ENCODE measurements at regions not wholly inside any gene's neighbourhood (a gene's known extent, or its start where the extent isn't known, plus 50 kb on each side); places are given as distances from the start of the nearest gene placed in this dataset.
"Not testable (repeated sequence)": the region's sequence is repeated elsewhere in the genome, so short reads cannot be mapped to it uniquely, and the experiment has no call there.

DNA sequence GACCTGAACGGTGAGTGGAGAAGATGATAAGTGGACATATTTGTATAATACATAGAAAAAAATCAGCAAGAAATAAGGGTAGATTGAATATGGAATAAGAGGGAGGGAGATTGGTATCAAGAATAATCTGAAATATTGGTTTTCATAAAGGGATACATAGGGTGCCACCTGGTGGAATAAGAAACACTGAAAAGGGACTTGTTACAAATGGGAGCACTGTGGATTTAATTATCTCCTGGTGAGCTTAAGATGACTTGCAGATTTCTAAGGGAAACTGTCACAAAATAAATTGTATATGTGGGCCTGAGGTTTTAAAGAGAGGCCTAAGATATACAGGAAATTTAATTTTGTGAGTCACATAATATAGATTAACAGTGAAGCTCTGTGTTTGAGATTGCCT lies 1403.5 kb upstream of the CDH18 start:
- Mint-ChIP-seq H3K4me3 (no peak overlapping the region), H3K4me1 (ENCODE audit: low read depth) (no peaks in the 10 kb centered on the region), H3K27me3 (no peaks in the 10 kb centered on the region), H3K9me3 (peaks cover 2% of the 10 kb centered on the region), H3K36me3 (ENCODE audit: low read depth) (no peaks in the 10 kb centered on the region), H3K27ac (no peak overlapping the region)
- no peaks in the 10 kb centered on the region for H3K27me3 ChIP-seq (ENCODE audit: control insufficient read depth in 1 of 2, insufficient read depth in 2 of 2, low read length in 2 of 2)
- H3K4me1 ChIP-seq (ENCODE audit: insufficient read depth, low read length) = no peaks in the 10 kb centered on the region
- ChIA-PET POLR2A (no interaction called here), CTCF (no interaction called here)
- DNase-seq (no peak), ATAC-seq (ENCODE audit: poor library complexity) (no peak)
- H3K4me3 ChIP-seq (ENCODE audit: low read length) = no peak overlapping the region
- no peaks in the 10 kb centered on the region for H3K36me3 ChIP-seq (ENCODE audit: insufficient read depth, low read length)
- no peak overlapping the region for H3K27ac ChIP-seq (ENCODE audit: low read depth in 1 of 2, low read length in 2 of 2)
- intact Hi-C loops (cut with DNase I, micrococcal nuclease) = no loop called here
- H3K9me3 ChIP-seq (ENCODE audit: control insufficient read depth in 1 of 2, insufficient read depth in 1 of 2, low read length in 2 of 2) = no peaks in the 10 kb centered on the region
- no peak for TF ChIP-seq CTCF (IDR thresholded peaks at IDR 0.05)

DNA sequence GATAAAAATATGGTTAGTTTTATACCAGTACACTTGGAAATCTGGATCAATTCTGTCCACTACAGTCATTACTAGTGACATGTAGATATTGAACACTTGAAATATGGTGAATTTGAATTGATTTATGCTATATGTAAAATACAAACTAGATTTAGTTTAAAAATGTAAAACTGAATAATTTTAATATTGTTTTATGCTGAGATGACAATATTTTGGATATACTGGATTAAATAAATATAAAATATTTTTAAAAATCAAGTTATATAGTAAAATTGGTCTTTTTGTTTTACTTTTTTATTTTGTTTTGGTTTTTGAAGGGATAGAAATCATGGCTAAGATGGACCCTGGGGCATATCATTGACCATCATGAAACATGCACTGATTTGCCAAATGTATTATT lies 1372.8 kb upstream of the CDH18 start:
- H3K27me3 Mint-ChIP-seq; intact Hi-C loops (cut with DNase I, micrococcal nuclease); CTCF ChIA-PET: not testable (repeated sequence)

GRCh38 chr5:21341948-21342261 lies 1353.9 kb upstream of the CDH18 start:
- POLR2A ChIA-PET; ATAC-seq (ENCODE audit: poor library complexity): not testable (repeated sequence)

More for the DNA sequence above, 1372.8 kb upstream of the CDH18 start:
- H3K4me3 Mint-ChIP-seq; ATAC-seq (ENCODE audit: poor library complexity); H3K36me3 Mint-ChIP-seq (ENCODE audit: low read depth); H3K27ac Mint-ChIP-seq; DNase-seq; H3K4me1 ChIP-seq (ENCODE audit: insufficient read depth, low read length); H3K4me3 ChIP-seq (ENCODE audit: low read length); H3K36me3 ChIP-seq (ENCODE audit: insufficient read depth, low read length); H3K9me3 ChIP-seq (ENCODE audit: control insufficient read depth in 1 of 2, insufficient read depth in 1 of 2, low read length in 2 of 2); H3K27ac ChIP-seq (ENCODE audit: low read depth in 1 of 2, low read length in 2 of 2); H3K27me3 ChIP-seq (ENCODE audit: control insufficient read depth in 1 of 2, insufficient read depth in 2 of 2, low read length in 2 of 2); H3K4me1 Mint-ChIP-seq (ENCODE audit: low read depth); H3K9me3 Mint-ChIP-seq; POLR2A ChIA-PET: not testable (repeated sequence)

GRCh38 chr5:21341203-21341947 lies 1353.4 kb upstream of the CDH18 start:
- H3K4me1 Mint-ChIP-seq (ENCODE audit: low read depth); H3K27ac ChIP-seq (ENCODE audit: low read depth in 1 of 2, low read length in 2 of 2); H3K27me3 Mint-ChIP-seq; H3K9me3 Mint-ChIP-seq; intact Hi-C loops (cut with DNase I, micrococcal nuclease); H3K27me3 ChIP-seq (ENCODE audit: control insufficient read depth in 1 of 2, insufficient read depth in 2 of 2, low read length in 2 of 2); H3K9me3 ChIP-seq (ENCODE audit: control insufficient read depth in 1 of 2, insufficient read depth in 1 of 2, low read length in 2 of 2); H3K36me3 ChIP-seq (ENCODE audit: insufficient read depth, low read length); H3K4me1 ChIP-seq (ENCODE audit: insufficient read depth, low read length); CTCF ChIA-PET; H3K27ac Mint-ChIP-seq; H3K36me3 Mint-ChIP-seq (ENCODE audit: low read depth); ATAC-seq (ENCODE audit: poor library complexity); H3K4me3 ChIP-seq (ENCODE audit: low read length); POLR2A ChIA-PET: not testable (repeated sequence)
- peak overlapping the region; percentile 65 for H3K4me3 Mint-ChIP-seq
- DNase-seq = peak in 2 of 14 experiments; percentile 0 to 44

More at GRCh38 chr5:21341948-21342261, 1353.9 kb upstream of the CDH18 start:
- H3K4me1 ChIP-seq (ENCODE audit: insufficient read depth, low read length); H3K4me3 ChIP-seq (ENCODE audit: low read length); H3K27me3 Mint-ChIP-seq; H3K36me3 ChIP-seq (ENCODE audit: insufficient read depth, low read length); H3K4me1 Mint-ChIP-seq (ENCODE audit: low read depth); CTCF ChIA-PET; H3K9me3 ChIP-seq (ENCODE audit: control insufficient read depth in 1 of 2, insufficient read depth in 1 of 2, low read length in 2 of 2); H3K9me3 Mint-ChIP-seq; H3K27ac Mint-ChIP-seq; H3K27me3 ChIP-seq (ENCODE audit: control insufficient read depth in 1 of 2, insufficient read depth in 2 of 2, low read length in 2 of 2); intact Hi-C loops (cut with DNase I, micrococcal nuclease); H3K36me3 Mint-ChIP-seq (ENCODE audit: low read depth); H3K27ac ChIP-seq (ENCODE audit: low read depth in 1 of 2, low read length in 2 of 2): not testable (repeated sequence)
- peak overlapping the region; percentile 65 for H3K4me3 Mint-ChIP-seq
- peak in 3 of 14 experiments; percentile 2 to 46 (median 21) for DNase-seq

DNA sequence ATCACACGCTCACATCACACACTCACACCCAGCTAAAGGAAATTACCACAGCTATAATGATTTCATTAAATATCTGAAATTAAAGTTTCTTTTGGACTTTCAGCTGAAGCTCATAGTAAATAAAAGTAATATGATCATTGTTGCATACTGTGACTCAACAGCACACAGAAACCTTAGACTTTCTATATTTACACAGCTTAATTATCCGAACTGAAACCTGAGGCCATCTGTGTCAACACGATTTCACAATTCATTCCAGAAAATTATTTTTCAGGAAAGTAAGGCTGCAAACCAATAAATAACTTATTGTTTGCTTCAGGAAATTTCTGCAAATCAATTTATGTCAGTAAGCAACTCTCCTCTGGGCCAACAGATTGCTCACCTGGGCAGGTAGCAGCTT lies 1352.2 kb upstream of the CDH18 start:
- ATAC-seq (ENCODE audit: poor library complexity); H3K27ac Mint-ChIP-seq; DNase-seq; H3K9me3 ChIP-seq (ENCODE audit: control insufficient read depth in 1 of 2, insufficient read depth in 1 of 2, low read length in 2 of 2); CTCF ChIA-PET; intact Hi-C loops (cut with DNase I, micrococcal nuclease); H3K36me3 ChIP-seq (ENCODE audit: insufficient read depth, low read length); H3K4me1 ChIP-seq (ENCODE audit: insufficient read depth, low read length); H3K4me3 Mint-ChIP-seq; H3K27ac ChIP-seq (ENCODE audit: low read depth in 1 of 2, low read length in 2 of 2); H3K4me3 ChIP-seq (ENCODE audit: low read length); H3K36me3 Mint-ChIP-seq (ENCODE audit: low read depth); H3K9me3 Mint-ChIP-seq; H3K27me3 ChIP-seq (ENCODE audit: control insufficient read depth in 1 of 2, insufficient read depth in 2 of 2, low read length in 2 of 2); POLR2A ChIA-PET; H3K27me3 Mint-ChIP-seq; H3K4me1 Mint-ChIP-seq (ENCODE audit: low read depth): not testable (repeated sequence)

- intact Hi-C loops (cut with DNase I, micrococcal nuclease); H3K4me3 Mint-ChIP-seq; H3K9me3 ChIP-seq (ENCODE audit: control insufficient read depth in 1 of 2, insufficient read depth in 1 of 2, low read length in 2 of 2); H3K36me3 ChIP-seq (ENCODE audit: insufficient read depth, low read length); H3K36me3 Mint-ChIP-seq (ENCODE audit: low read depth); H3K9me3 Mint-ChIP-seq; H3K4me3 ChIP-seq (ENCODE audit: low read length); H3K27ac Mint-ChIP-seq; DNase-seq; ATAC-seq (ENCODE audit: poor library complexity); H3K4me1 Mint-ChIP-seq (ENCODE audit: low read depth); H3K27ac ChIP-seq (ENCODE audit: low read depth in 1 of 2, low read length in 2 of 2); H3K4me1 ChIP-seq (ENCODE audit: insufficient read depth, low read length); POLR2A ChIA-PET; CTCF ChIA-PET; H3K27me3 Mint-ChIP-seq; H3K27me3 ChIP-seq (ENCODE audit: control insufficient read depth in 1 of 2, insufficient read depth in 2 of 2, low read length in 2 of 2): not testable (repeated sequence)
Observed at GRCh38 chr5:21336478-21336877, 1348.5 kb upstream of the CDH18 start.

DNA sequence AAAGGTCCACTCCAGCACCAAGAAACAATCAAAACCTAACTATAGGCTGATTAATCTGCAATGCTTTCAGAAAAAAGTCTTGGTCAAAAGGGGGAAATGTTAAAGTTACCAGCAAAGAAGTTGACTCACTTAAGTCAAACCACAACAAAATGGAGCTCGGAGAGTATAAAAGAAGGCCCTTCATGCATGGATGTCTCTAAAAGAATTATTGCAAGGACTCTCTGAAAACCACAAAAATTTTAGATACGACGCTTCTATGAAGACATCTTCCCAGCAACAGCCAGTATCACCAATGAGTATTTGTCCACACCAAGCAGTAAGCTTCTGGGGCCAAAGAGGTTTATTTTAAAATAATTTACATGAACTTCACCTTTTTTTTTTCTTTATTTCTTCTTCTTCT lies 1327.4 kb upstream of the CDH18 start:
- H3K4me1 Mint-ChIP-seq (ENCODE audit: low read depth) = not testable (repeated sequence)

More for the DNA sequence above, 1327.4 kb upstream of the CDH18 start:
- H3K36me3 ChIP-seq (ENCODE audit: insufficient read depth, low read length); H3K4me3 ChIP-seq (ENCODE audit: low read length); H3K27me3 Mint-ChIP-seq; intact Hi-C loops (cut with DNase I, micrococcal nuclease); DNase-seq; H3K4me1 ChIP-seq (ENCODE audit: insufficient read depth, low read length); ATAC-seq (ENCODE audit: poor library complexity); H3K27ac Mint-ChIP-seq; H3K9me3 ChIP-seq (ENCODE audit: control insufficient read depth in 1 of 2, insufficient read depth in 1 of 2, low read length in 2 of 2); H3K27ac ChIP-seq (ENCODE audit: low read depth in 1 of 2, low read length in 2 of 2); H3K27me3 ChIP-seq (ENCODE audit: control insufficient read depth in 1 of 2, insufficient read depth in 2 of 2, low read length in 2 of 2); H3K36me3 Mint-ChIP-seq (ENCODE audit: low read depth); H3K4me3 Mint-ChIP-seq; POLR2A ChIA-PET; H3K9me3 Mint-ChIP-seq; CTCF ChIA-PET: not testable (repeated sequence)
